AG04449 (cell line): ENCODE measurements at regions not wholly inside any gene's neighbourhood (a gene's known extent, or its start where the extent isn't known, plus 50 kb on each side); places are given as distances from the start of the nearest gene placed in this dataset.

Source experiments
- CTCF ChIA-PET: fragments of 350-600 bp; formaldehyde crosslinking; extraction: SDS; loops from one replicate; lab custom pipeline; 2021; ENCODE audit warnings: antibody characterized with exemption; lab: Yijun Ruan, JAX
- POLR2A ChIA-PET: fragments of 400-600, 350-600 bp; formaldehyde crosslinking; extraction: SDS; loops from one replicate; lab custom pipeline; 2020; ENCODE audit warnings: antibody characterized with exemption, inconsistent platforms; lab: Yijun Ruan, JAX
- DNase-seq: peaks from one replicate; pipeline ENCODE4 v3.0.0-alpha.2; 2010; ENCODE audit warnings: low read depth, low spot score
- H3K4me3 ChIP-seq: 2 replicates; pipeline ENCODE4 v1.5.1; 2011; ENCODE audit warnings: low read depth, mild to moderate bottlenecking, control low read depth, low read length
- TF ChIP-seq, protein P1 (sequence below): IDR thresholded peaks from one replicate; pipeline ENCODE4 v1.5.1; 2011; ENCODE audit warnings: mild to moderate bottlenecking, moderate library complexity, low read length, control low read depth, inconsistent platforms; ENCODE audit not compliant: insufficient read depth; ENCODE audit errors: missing control alignments

DNA sequence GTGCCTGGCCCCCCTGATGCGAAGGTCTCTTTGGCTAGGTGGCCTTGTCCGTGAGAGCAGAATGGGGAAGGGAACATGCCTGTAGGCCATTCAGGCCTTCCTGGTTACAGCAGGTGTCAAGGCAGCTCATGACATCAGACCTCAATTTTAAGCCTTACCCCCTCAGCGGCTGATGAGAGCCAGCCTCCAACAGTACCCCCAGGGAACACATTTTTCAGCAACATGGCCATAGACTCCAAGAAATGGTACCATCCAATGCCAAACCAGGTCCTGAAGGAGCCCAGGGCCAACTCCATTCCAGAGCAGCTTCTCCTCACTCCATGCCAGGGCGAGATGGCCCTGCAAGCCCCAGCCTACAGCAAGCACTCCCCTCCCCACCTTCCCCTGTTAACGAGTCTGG is 199.2 kb downstream of the SMAD2 start:
- TF ChIP-seq, protein P1, sequence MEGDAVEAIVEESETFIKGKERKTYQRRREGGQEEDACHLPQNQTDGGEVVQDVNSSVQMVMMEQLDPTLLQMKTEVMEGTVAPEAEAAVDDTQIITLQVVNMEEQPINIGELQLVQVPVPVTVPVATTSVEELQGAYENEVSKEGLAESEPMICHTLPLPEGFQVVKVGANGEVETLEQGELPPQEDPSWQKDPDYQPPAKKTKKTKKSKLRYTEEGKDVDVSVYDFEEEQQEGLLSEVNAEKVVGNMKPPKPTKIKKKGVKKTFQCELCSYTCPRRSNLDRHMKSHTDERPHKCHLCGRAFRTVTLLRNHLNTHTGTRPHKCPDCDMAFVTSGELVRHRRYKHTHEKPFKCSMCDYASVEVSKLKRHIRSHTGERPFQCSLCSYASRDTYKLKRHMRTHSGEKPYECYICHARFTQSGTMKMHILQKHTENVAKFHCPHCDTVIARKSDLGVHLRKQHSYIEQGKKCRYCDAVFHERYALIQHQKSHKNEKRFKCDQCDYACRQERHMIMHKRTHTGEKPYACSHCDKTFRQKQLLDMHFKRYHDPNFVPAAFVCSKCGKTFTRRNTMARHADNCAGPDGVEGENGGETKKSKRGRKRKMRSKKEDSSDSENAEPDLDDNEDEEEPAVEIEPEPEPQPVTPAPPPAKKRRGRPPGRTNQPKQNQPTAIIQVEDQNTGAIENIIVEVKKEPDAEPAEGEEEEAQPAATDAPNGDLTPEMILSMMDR: no peak
- POLR2A ChIA-PET: no interaction called here
- CTCF ChIA-PET: interaction anchor here (1.6 kb wide), 1 partner anchor 17 kb away, joined by 12 read pairs; no protein-coding TSS in a partner anchor
- no peak overlapping the region for H3K4me3 ChIP-seq
- DNase-seq: no peak

DNA sequence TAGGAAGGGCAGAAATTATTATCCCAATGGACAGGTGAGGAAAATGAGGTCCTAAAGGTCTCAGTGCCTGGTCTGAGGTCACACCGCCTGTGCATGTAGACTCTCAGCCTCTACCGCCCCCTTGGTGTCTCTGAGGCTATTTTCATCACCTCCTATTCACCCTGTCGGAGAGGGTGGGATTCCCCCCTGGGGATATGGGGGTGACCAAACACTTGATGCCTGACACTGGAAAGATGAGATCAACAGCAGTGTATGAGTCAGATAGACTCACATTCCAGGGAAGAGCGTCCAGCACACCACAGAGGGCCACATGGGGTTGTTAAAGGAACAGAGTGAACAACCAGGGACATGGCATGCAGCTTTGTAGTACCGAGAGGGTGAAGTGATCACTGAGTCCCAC is 199.7 kb downstream of the SMAD2 start:
- no peak overlapping the region for H3K4me3 ChIP-seq
- CTCF ChIA-PET: interaction anchor here (1.6 kb wide), 1 partner anchor 18 kb away, joined by 12 read pairs; no protein-coding TSS in a partner anchor
- DNase-seq: no peak
- TF ChIP-seq, protein P1: no peak
- POLR2A ChIA-PET: no interaction called here

DNA sequence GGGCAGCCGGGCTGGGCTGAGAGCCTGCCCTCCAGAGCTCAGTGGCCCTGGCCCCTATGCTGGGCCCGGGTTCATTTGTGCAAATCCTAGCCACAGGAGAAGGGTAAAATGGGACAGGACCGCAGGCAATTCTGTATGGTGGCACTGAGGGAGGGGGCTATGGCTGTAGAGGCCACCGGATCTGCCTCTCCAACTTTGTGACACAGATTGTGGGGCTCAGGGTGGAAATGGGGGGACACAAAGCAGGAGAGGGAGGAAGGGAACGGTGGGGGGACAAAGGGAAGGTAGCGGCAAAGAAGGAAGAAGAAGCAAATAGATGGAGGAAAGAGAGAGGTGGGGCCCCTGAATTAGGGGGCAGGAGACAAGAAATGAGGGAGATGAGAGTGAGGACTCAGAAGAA is 201.1 kb downstream of the SMAD2 start:
- ChIA-PET CTCF (interaction anchor here (1.6 kb wide), 1 partner anchor 20 kb away, joined by 6 read pairs; no protein-coding TSS in a partner anchor), POLR2A (no interaction called here)
- TF ChIP-seq, protein P1: no peak
- no peak overlapping the region for H3K4me3 ChIP-seq
- no peak for DNase-seq

DNA sequence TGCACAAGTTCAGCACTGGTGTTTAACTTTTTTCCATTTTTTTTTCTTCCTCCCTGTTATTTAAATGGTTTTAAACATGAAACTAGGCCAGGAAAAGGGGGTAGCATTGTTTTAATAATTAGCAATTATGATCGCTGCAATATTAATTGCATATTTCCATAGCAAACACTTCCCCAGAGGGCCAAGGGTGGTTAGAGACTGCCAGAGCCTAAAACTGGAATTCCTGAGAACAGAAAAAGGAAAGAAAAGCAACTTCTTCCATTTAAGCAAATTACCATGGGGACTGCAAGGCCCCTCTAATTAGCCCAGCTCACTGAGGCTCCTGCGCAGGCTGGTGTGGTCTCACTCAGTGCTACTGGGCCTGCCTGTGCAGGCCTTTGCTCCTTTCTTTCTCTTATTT is 201.5 kb downstream of the SMAD2 start:
- TF ChIP-seq, protein P1: no peak
- POLR2A ChIA-PET: no interaction called here
- no peak for DNase-seq
- no peak overlapping the region for H3K4me3 ChIP-seq
- CTCF ChIA-PET: interaction anchor here (1.6 kb wide), 1 partner anchor 20 kb away, joined by 6 read pairs; no protein-coding TSS in a partner anchor

DNA sequence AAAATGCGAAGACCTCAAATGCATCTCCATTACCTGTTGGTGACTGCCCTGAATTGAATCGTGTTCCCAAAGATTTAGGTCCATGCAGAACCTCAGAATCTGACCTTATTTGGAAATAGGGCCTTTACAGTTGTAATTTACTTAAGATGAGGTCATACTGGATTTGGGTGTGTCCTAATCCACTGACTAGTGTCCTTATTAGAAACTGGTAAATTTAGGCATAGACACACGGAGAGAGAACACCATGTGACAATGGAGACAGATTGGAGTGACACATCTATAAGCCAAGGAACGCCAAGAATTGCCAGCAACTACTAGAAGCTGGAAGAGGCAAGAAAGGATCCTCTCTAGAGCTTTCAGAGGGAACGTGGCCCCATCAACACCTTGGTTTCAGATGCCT is 203.1 kb downstream of the SMAD2 start:
- POLR2A ChIA-PET: no interaction called here
- DNase-seq: no peak
- no peak overlapping the region for H3K4me3 ChIP-seq
- TF ChIP-seq, protein P1: no peak
- CTCF ChIA-PET: no interaction called here

DNA sequence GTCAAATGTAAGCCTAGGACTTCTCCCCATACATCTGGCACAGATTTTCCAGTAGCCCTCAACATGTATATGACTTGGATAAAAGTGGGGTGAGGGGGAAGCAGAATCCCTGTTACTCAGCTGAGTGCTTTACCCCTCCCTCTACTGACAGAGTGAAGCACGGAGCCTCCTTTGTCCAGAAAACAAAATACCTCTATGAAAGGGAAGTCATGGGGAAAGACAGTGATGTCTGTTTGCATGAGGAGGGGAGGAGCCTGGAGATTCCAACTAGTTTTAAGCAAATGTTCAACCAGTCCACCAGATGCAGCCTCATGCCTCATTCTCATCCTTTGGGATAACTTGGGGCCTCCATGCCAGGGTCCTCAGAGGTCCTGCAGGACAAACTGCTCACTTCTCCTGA is 203.9 kb downstream of the SMAD2 start:
- CTCF ChIA-PET: no interaction called here

More for the DNA sequence above, 203.9 kb downstream of the SMAD2 start:
- no peak for DNase-seq
- TF ChIP-seq, protein P1: no peak
- POLR2A ChIA-PET: no interaction called here
- H3K4me3 ChIP-seq: no peak overlapping the region
